H1 (cell line): ENCODE measurements at regions not wholly inside any gene's neighbourhood (a gene's known extent, or its start where the extent isn't known, plus 50 kb on each side); places are given as distances from the start of the nearest gene placed in this dataset.

ENCODE experiments used
- BRCA1 ChIP-seq: IDR thresholded peaks from 2 replicates; pipeline ENCODE4 v1.6.1; 2012; ENCODE audit warnings: low read depth, low read length, improper control_type of control experiment
- CHD2 ChIP-seq: IDR thresholded peaks from 2 replicates; pipeline ENCODE4 v1.6.1; 2012; ENCODE audit warnings: low read length, improper control_type of control experiment
- EGR1 ChIP-seq: IDR thresholded peaks from 2 replicates; pipeline ENCODE4 v1.6.1; 2011; ENCODE audit warnings: low read depth, low read length, borderline replicate concordance
- EP300 ChIP-seq, 2 experiments: IDR thresholded peaks; 1 replicate in 1 of 2; 2 replicates in 1 of 2; pipeline ENCODE4 v1.6.1; 2011 to 2012; ENCODE audit warnings: low read depth in 2 of 2, low read length in 2 of 2, mild to moderate bottlenecking in 2 of 2, borderline replicate concordance in 1 of 2, inconsistent platforms in 1 of 2, moderate library complexity in 1 of 2
- EZH2 ChIP-seq: fragments of 200-600 bp; sonication (generic); IDR thresholded peaks from 2 replicates; pipeline ENCODE4 v1.7.1; 2012; ENCODE audit warnings: low read depth, mild to moderate bottlenecking, moderate library complexity, low read length, inconsistent platforms; ENCODE audit not compliant: severe bottlenecking
- POLR2A ChIP-seq, 2 experiments: IDR thresholded peaks; 1 replicate in 1 of 2; 2 replicates in 1 of 2; pipeline ENCODE4 v1.6.1; 2011; ENCODE audit warnings: low read depth in 2 of 2, low read length in 2 of 2, mild to moderate bottlenecking in 2 of 2; ENCODE audit errors: control extremely low read depth in 1 of 2
- POLR2AphosphoS5 ChIP-seq: IDR thresholded peaks from 2 replicates; pipeline ENCODE4 v1.6.1; 2011; ENCODE audit warnings: low read depth, low read length
- RFX5 ChIP-seq: IDR thresholded peaks from 2 replicates; pipeline ENCODE4 v1.6.1; 2011; ENCODE audit warnings: low read depth, low read length, improper control_type of control experiment, borderline replicate concordance
- RXRA ChIP-seq: IDR thresholded peaks from 2 replicates; pipeline ENCODE4 v1.6.1; 2011; ENCODE audit warnings: low read depth, mild to moderate bottlenecking, low read length, moderate library complexity; ENCODE audit not compliant: insufficient read depth
- SUZ12 ChIP-seq: fragments of 200-600 bp; sonication (generic); IDR thresholded peaks from 2 replicates; pipeline ENCODE4 v1.6.1; 2012; ENCODE audit warnings: mild to moderate bottlenecking, inconsistent platforms, low read length, moderate library complexity, mixed read lengths
- TF ChIP-seq, protein P1 (sequence below), 3 experiments: IDR thresholded peaks; 1 replicate in 2 of 3; 2 replicates in 1 of 3; pipeline versions ENCODE4 v1.5.1 to v1.6.1; 2011; ENCODE audit warnings: low read length in 3 of 3, mild to moderate bottlenecking in 3 of 3, inconsistent platforms in 2 of 3, low read depth in 1 of 3, moderate library complexity in 1 of 3; ENCODE audit not compliant: insufficient read depth in 1 of 3; ENCODE audit errors: control extremely low read depth in 1 of 3
- TF ChIP-seq, protein P2 (sequence below): IDR thresholded peaks from 2 replicates; pipeline ENCODE4 v1.6.1; 2011; ENCODE audit warnings: low read depth, mild to moderate bottlenecking, low read length; ENCODE audit not compliant: insufficient read depth
- TF ChIP-seq, protein P3 (sequence below): IDR thresholded peaks from 2 replicates; pipeline ENCODE4 v1.6.1; 2012; ENCODE audit warnings: low read length, inconsistent platforms
- TF ChIP-seq, protein P4 (sequence below): IDR thresholded peaks from 2 replicates; pipeline ENCODE4 v1.6.1; 2012; ENCODE audit warnings: inconsistent platforms

DNA sequence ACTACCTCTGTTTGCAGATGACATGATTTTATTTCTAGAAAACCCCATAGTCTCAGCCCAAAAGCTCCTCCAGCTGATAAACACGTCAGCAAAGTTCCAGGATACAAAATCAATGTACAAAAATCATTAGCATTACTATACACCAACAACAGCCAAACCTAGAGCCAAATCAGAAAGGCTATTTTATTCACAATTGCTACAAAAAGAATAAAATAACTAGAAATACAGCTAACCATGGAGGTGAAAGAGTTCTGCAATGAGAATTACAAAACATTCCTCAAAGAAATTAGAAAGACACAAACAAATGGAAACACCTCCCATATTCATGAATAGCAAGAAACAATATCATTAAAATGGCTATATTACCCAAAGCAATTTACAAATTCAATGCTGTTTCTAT lies 65.6 kb upstream of the HTR1E start:
- TF ChIP-seq, protein P1, sequence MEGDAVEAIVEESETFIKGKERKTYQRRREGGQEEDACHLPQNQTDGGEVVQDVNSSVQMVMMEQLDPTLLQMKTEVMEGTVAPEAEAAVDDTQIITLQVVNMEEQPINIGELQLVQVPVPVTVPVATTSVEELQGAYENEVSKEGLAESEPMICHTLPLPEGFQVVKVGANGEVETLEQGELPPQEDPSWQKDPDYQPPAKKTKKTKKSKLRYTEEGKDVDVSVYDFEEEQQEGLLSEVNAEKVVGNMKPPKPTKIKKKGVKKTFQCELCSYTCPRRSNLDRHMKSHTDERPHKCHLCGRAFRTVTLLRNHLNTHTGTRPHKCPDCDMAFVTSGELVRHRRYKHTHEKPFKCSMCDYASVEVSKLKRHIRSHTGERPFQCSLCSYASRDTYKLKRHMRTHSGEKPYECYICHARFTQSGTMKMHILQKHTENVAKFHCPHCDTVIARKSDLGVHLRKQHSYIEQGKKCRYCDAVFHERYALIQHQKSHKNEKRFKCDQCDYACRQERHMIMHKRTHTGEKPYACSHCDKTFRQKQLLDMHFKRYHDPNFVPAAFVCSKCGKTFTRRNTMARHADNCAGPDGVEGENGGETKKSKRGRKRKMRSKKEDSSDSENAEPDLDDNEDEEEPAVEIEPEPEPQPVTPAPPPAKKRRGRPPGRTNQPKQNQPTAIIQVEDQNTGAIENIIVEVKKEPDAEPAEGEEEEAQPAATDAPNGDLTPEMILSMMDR (IDR thresholded peaks at IDR 0.05; ENCODE audit: control extremely low read depth in 1 of 3, insufficient read depth in 1 of 3, low read depth in 1 of 3, low read length in 3 of 3) = no peak
- TF ChIP-seq POLR2A (IDR thresholded peaks at IDR 0.05; ENCODE audit: control extremely low read depth in 1 of 2, low read depth in 2 of 2, low read length in 2 of 2) (no peak), SUZ12 (no peak), EGR1 (no peak), EZH2 (no peak), RFX5 (no peak), BRCA1 (no peak), POLR2AphosphoS5 (no peak), EP300 (IDR thresholded peaks at IDR 0.05; ENCODE audit: borderline replicate concordance in 1 of 2, low read depth in 2 of 2, low read length in 2 of 2) (no peak), RXRA (no peak), CHD2 (no peak)
- TF ChIP-seq, protein P2, sequence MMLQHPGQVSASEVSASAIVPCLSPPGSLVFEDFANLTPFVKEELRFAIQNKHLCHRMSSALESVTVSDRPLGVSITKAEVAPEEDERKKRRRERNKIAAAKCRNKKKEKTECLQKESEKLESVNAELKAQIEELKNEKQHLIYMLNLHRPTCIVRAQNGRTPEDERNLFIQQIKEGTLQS = no peak
- TF ChIP-seq, protein P3, sequence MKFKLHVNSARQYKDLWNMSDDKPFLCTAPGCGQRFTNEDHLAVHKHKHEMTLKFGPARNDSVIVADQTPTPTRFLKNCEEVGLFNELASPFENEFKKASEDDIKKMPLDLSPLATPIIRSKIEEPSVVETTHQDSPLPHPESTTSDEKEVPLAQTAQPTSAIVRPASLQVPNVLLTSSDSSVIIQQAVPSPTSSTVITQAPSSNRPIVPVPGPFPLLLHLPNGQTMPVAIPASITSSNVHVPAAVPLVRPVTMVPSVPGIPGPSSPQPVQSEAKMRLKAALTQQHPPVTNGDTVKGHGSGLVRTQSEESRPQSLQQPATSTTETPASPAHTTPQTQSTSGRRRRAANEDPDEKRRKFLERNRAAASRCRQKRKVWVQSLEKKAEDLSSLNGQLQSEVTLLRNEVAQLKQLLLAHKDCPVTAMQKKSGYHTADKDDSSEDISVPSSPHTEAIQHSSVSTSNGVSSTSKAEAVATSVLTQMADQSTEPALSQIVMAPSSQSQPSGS = no peak
- TF ChIP-seq, protein P4, sequence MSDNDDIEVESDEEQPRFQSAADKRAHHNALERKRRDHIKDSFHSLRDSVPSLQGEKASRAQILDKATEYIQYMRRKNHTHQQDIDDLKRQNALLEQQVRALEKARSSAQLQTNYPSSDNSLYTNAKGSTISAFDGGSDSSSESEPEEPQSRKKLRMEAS = no peak
